Embryonic facial prominence (tissue), 1 donor: ENCODE measurements at regions not wholly inside any gene's neighbourhood (a gene's known extent, or its start where the extent isn't known, plus 50 kb on each side); places are given as distances from the start of the nearest gene placed in this dataset.
"Not testable (repeated sequence)": the region's sequence is repeated elsewhere in the genome, so short reads cannot be mapped to it uniquely, and the experiment has no call there.

ENCODE experiments used
- DNase-seq: peaks from one replicate; pipeline ENCODE4 v3.0.0-alpha.2; 2016; ENCODE audit errors: extremely low spot score

- no peak for DNase-seq
Observed at GRCh38 chr11:130550984-130551383, 102.5 kb downstream of the ADAMTS15 start.

- no peak for DNase-seq
Observed at GRCh38 chr11:130551388-130551787, 102.9 kb downstream of the ADAMTS15 start.

- no peak for DNase-seq
Observed at GRCh38 chr11:130553306-130553705, 104.9 kb downstream of the ADAMTS15 start.

- DNase-seq, result no peak
Observed at GRCh38 chr11:130554241-130555055, 106.0 kb downstream of the ADAMTS15 start.

DNA sequence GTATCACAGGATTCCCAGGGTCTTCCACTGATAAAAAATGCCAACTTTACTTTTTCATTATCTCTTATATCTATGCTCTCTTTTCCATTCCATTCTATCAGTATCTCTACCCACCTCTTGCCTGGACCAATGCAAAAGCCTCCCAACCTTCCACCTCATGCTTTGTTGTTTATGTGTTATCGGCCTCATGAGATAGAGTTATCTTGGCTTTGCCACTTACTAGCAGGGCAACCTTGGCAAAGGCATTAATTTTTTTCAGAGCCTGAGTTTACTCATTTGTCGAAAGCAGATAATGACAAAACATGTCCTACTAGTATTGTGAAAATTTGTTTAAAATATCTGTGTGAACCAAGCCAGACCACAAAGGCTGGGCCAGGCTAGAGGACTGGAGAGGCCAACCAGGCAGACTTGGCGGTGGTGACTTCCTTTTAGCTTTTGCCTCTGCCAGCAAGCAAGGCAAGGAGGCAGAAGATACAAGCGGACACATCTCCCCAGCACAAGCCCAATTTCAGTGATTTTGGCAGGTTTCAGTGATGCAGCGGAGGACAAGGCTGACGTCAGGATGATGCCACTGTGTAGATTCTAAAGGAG, 106.9 kb downstream of the ADAMTS15 start:
- no peak for DNase-seq

DNA sequence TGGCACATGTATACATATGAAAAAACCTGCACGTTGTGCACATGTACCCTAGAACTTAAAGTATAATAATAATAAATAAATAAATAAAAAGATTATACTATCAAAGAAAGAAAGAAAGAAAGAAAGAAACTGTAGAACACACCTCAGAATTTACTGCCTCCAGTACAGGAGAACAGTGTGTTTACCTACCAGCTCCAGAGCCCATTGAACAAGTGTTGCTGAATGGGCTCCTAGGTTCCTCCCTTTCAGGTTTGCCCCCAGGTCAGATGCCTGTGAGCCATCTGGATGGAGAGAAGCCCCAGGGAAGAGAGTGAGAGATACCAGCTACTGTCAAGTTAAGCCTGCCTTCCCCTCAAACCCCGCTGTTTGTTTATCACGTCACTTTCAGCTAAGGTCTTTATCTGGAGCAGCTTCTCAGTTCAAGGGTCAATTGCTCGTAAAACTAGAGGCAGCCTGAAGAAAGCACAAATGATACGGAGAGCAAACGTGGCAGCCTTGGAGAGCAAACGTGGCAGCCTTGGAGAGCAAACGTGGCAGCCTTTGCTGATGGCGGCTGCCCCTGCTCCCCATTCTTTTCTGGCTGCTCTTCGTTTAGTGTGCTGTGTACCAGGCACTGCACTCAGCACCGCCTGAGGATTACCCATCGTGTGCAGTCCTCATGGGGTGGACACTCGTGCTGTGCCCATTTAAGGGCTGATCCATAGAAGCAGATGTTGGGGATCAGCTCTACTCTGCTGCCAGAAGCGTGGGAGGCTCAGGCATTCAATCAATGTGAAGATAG, 111.7 kb downstream of the ADAMTS15 start:
- DNase-seq, result no peak

DNA sequence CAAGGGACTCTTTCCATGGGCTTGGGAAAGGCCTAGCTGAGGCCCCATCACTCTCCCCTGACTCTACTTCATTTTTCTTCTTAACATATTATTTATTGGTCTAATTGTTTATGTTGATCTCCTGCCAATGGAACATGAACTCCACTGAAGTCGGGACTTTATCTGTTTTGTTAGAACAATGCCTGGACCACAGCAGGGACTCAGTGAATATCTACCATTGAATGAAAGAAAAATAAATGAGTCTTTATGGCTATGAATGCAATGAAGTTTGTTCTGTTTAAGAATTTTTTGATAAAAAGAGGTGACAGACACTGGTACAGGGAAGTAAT, 112.3 kb downstream of the ADAMTS15 start:
- DNase-seq, result no peak

- DNase-seq, result no peak
Observed at GRCh38 chr11:130561441-130561881, 113.0 kb downstream of the ADAMTS15 start.

DNA sequence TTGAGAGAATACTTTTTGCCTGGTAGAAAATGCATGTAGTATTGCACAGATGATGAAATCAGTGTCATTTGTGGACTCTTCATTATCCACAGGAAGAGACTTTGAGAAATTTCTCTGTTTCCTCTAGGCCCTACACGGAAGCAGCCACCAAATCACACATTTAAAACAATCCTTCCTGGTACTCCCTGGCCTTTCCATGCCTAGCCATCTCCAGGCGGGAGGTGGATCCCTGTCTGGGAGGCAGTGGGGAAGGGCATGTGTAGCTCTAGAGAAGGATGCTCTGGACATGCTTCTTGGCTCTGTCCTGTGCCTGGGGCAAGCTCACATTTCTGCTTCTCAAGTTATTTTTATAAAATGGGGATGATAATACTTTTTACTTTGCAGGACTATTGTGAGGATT, 114.1 kb downstream of the ADAMTS15 start:
- no peak for DNase-seq

- not testable (repeated sequence) for DNase-seq
Observed at GRCh38 chr11:130566360-130566759, 117.9 kb downstream of the ADAMTS15 start.

DNA sequence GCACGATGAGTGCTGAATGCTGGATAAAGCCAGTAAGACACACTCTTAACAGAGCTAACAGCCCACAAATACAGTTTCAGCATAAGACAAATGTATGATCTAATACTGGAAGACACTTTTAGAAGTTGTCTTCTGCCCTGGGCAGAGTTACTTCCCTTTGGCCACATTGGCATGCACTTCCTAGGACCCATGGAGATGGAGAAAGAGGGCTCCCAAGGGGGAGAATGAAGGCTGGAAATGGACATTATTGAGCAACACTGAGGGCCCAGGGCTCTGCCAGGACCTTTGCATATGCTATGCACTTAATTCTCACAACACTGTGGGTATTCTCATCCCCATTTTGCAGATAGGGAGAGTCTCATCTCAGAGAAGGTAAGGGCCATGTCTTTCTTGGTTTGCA, 123.1 kb downstream of the ADAMTS15 start:
- DNase-seq, result no peak

- no peak for DNase-seq
Observed at GRCh38 chr11:130571947-130572584, 123.6 kb downstream of the ADAMTS15 start.

GRCh38 chr11:130573767-130574166, 125.3 kb downstream of the ADAMTS15 start:
- DNase-seq, result no peak

GRCh38 chr11:130574740-130575139, 126.3 kb downstream of the ADAMTS15 start:
- no peak for DNase-seq

- DNase-seq, result no peak
Observed at GRCh38 chr11:130576146-130576545, 127.7 kb downstream of the ADAMTS15 start.

DNA sequence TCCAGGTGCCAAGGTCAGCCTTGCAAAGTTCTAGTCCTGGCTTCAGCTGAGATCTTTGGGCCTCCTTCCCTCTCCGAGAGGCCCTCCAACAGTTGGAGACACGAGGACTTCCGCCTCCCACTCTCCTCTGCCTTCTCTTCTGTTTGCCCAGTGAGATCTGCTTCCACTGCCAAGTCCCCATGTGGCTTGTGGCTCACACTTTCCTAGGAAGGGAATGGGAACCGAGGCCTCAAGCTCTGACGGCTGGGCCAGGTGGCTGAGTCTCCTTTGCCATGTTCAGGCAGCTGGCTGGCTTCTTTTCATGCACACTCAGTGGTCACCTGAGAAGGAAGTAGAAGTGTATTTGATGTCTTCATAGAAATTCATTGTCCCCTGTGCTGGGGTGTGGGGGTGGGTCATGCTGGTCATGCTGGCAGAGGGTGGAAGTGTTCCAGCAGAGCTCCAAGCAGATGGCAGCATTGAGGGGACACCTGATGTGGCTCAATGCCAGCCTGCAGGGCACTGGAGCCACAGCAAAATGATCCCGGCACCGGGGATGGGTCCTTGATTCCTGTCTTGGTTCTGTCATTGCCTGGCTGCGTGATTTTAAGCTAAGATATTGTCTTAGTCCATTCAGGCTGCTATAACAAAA, 130.4 kb downstream of the ADAMTS15 start:
- DNase-seq, result no peak

DNA sequence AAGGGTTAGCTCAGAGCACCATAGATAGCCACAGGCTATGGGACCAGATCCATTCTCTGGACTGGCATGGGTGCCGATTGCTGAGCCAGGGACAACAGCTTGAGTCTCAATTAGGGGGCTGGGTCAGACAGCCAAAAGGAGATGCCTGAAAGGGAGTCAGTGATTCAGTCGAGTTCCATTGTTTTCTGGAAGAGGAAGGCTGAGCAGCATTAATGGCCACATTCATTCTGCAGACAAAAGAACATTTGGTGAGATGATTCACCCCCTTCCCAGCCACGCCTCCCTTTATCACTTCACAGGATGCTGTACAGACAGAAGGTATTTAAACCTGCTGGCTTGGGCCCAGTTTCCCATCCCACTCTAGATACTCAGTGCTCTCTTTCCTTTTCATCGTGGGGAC, 131.9 kb downstream of the ADAMTS15 start:
- DNase-seq, result no peak

- DNase-seq, result no peak
Observed at GRCh38 chr11:130580891-130581492, 132.5 kb downstream of the ADAMTS15 start.

GRCh38 chr11:130581646-130582045, 133.2 kb downstream of the ADAMTS15 start:
- DNase-seq, result no peak

DNA sequence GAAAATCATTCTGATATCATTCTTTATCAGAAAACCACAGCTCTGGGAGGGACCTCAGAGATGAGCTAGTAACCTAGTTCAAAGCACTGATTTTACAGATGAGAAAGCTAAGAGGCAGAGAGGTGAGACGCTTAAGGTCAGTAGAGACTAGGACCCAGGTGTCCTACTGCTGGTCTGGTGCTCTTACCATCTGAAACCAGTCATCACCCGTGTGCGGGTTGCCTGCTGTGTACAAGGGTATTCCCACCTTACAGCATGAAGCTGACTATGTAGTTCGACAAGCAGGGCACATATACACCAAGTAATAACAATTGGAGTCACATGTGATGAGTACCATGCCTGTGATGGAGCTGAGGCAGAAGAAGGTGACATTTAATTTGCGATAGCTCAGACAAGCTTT, 133.7 kb downstream of the ADAMTS15 start:
- DNase-seq, result no peak

DNA sequence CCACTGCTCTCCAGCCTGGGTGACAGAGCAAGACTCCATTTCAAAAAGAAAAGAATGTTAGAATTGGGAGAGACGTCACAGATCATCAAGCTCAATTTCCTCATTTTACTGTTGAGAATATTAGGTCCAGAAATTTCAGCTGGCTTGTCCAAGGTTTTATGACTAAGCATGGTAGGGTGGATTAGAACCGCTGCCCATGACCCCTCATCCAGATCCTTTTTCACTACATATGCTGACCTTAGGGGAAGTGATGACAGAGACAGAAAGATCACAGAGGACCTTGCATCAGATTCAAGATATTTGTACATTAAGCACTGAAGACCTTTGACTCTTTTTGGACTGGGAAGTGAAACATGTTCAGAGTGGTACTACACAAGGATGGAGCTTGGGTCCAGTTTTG, 134.5 kb downstream of the ADAMTS15 start:
- no peak for DNase-seq
